ENCODE measurements at regions not wholly inside any gene's neighbourhood (a gene's known extent, or its start where the extent isn't known, plus 50 kb on each side); places are given as distances from the start of the nearest gene placed in this dataset.

DNA sequence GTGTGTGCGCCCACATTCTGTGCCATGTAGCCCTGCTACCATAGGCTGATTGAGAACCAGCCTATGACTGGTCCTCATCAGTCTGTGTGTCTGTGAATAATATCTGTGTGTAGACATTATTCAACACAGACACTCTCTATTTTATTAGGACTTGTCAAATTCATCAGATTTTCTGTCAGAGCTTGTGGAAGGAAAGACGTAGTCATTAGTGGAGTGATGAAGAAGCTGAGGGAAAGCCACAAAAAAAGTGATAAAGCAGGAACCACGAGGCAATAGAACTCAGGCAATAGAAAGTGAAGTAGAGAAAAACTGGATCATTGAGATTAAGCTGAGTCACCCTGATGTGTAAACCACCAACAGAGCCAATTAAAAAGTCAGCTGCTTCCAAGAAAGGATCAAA lies 122.2 kb upstream of the MARCKS start:
- peak; percentile 32 for DNase-seq (ENCODE audit: low read depth)

DNA sequence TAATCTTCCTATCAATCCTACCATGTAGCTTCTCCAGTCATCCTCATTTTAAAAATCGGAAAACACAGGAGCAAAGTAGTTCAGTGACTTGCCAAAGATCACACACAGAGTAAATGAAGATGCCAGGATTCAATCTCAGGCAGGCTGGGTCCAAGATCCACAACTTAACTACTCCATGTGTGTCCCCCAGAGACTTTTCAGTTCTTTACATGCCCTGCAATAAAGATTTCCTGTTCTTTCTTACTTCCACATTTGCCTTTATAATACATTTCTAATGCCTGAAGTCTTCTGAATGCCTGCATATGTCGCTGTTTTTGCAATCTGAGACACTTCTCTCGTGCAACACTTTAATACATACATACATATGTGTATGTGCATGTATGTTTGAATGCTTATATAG lies 121.7 kb upstream of the MARCKS start:
- no peak for DNase-seq (ENCODE audit: low read depth)

DNA sequence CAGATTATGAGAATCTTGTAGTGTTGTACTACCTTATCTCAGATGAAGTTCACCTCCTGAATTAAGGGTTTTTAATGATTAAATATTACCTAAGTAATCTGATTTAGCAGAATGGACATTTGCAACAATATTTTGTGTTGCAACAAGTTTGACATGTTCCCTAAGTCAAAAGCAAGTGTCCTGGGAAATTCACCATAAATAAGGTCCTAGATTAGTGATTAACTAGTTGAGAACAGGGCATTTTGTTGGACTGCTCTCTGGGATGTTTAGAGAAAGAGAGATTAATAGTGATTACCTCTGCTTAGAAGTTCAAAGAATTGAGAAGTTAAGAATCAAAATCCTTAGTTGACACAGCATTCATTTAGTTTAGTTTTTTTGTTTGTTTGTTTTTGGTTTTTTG lies 120.2 kb upstream of the MARCKS start:
- no peak for DNase-seq (ENCODE audit: low read depth)

DNA sequence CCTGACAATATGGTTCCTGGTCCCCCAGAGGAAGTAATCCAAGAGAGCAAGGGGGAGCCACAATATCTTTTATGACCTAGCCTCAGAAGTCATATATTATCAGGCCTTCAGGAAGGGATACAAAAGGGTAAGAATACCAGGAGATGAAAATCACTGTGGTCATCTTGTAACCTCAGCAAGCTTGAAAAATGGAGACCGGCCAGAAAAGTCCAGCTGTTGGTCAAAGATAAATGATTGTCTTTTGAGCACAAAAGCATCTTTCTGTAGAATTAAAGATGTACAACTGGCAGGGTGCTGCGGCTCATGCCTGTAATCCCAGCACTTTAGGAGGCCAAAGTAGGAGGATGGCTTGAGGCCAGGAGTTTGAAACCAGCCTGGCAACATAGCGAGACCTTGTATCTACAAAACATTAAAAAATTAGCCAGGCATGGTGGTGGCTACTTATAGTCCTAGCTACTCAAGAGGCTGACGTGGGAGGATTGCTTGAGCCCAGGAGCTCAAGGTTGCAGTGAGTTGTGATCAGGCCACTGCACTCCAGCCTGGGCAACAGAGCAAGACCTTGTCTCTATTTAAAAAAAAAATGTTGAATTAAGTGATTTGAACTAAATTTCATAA lies 118.0 kb upstream of the MARCKS start:
- DNase-seq (ENCODE audit: low read depth) = no peak

DNA sequence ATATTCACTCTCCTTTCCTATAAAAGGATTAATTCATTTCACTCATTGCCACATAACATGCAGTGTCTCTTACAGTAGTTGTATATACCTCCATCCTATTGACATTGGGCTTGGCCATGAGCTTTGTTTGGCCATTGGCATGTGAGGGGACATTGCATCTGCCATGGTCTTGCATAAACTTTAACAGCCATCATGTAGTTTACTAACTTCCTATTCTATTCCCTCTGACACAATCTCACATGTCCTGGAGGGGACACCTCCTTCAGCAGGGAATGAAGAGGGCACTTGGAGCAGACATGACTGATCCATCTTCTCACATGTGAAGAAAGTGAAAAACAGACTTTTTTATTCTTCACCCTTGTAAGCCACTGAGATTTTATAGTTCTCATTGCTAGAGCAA lies 115.5 kb upstream of the MARCKS start:
- no peak for DNase-seq (ENCODE audit: low read depth)

DNA sequence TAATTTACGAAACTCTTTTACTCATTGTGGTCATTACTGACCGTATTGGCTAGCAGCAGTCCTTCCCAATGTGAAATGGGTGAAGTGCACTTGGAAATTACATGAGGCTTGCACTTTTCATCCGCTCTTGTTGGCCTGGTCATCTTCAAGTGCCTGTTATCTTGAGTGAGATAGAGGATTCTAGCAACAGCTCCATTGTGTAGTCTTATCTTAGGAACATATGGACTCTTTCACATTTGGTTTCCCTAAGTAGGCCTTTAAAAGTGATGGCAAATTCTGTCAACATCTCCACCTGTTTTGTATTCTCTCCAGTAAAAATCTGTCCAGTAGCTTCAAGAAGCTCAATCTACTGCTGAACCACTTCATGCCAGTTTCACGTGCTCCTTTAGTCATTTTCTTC lies 114.8 kb upstream of the MARCKS start:
- DNase-seq (ENCODE audit: low read depth) = no peak

DNA sequence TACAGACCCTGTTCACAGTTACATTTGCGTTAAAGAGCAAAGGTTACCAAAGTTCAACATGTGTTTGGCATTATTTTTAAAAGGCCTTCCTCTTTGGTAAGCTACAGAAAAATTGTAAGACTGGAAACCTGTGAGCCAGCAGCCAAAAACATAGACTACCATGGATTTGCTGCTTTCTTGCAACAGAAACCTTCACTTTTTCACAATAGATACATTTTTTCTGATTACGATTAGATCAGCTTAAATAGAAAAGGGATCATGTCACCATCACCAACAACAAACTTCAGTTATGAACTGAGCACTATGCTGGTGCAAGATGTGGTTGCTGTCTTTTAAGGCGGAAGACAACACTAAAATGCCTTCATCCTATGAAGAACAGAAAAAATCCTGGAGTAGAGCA lies 112.3 kb upstream of the MARCKS start:
- no peak for DNase-seq (ENCODE audit: low read depth)

DNA sequence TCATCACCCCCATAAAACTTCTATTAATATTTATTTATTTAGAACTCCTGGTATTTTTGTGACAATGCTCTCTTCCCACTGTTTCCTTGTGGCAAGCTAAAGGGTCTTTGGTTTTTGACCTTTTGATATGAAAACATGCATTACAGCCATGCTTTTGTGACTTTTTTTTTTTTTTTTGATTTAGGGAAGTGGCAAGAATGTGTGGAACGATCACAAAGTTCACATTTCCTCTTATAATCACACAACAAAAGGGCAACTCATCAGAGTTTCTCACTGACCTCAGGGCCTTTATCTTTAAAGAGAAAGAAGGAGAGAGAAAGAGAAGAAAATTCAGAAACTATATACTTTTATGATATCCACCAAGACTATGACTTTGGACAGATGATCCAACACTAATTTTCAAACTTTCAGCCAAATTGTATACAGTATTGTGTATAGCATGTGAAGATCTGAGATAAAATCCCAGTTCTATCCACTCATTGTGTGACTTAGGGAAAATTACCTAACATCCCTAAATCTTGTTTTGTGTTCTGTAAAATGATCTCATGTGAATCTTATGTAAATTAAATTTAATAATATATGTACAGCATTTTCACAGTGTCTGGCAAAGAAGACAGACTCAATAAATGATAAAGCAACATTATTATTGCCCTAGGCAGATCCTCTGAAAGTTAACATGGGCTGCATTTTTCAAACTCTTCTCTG lies 106.8 kb upstream of the MARCKS start:
- no peak for DNase-seq (ENCODE audit: low read depth)

DNA sequence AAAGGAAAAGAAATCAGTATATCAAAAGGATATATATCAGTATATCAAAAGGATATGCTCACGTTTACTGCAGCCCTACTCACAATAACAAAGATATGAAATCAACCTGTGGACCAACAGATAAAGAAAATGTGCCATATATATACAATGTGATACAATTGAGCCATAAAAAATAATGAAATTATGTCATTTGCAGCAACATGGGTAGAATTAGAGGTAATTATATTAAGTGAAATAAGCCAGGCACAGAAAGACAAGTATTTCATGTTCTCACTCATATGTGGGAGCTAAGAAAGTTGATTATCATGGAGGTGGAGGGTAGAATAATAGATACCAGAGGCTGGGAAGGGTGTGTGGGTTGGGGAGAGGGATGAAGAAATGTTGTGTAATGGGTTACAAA lies 102.9 kb upstream of the MARCKS start:
- DNase-seq (ENCODE audit: low read depth) = no peak

DNA sequence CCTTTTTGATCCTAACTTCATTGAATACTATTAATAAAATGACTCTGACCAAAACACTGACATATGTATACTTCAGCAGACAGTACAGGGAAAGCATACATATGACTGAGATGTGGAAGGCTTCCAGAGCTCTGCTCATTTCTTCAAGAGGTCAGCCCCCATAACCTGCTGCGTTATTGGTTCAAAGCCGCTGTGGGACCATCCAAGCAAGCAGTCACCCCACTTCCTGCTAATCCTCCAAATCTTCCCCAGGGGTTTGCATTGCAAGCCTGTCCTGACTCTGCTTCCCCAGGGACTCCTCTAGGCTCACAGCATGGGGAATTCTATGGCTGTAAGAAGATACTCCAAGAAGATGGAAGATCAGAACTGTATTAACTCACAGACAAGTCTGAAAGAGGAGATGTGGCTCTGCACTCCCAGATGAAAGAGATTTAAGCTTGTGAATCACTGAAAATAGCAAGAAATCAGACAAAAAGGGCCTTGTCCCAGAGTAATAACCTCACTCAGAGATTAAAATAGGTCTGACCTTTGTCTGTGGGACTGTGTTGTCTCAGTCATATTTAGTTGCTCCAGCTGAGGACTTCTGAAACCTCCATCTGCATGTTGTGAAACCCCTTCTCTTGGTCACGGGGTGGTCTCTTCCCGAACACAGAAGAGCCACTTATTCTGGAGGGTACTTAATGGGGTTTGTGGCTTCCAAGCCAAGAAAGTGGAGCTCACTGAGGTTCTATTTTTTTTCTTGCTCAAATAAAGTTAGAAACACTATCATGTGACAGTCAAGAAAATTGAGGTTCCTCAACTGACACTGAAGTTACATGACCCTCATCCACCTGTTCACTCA lies 101.5 kb upstream of the MARCKS start:
- DNase-seq (ENCODE audit: low read depth) = no peak

DNA sequence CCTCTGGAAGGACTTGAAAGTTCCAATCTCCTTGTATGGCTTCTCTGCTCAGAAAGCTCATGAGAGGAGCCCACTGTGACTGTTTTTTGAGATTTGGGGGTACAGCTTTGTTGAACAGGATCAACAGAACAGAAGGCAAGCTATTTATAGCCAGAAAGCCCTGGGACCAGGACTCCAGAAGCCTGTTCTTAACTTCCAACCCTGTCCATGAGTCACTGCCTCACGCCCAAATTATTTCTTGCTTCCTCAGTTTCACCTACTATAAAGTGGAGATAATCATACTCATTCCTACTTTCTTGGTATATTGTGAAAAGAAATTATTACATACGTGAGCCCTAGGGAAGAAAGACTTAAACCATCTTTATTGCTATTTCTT lies 100.9 kb upstream of the MARCKS start:
- no peak for DNase-seq (ENCODE audit: low read depth)

DNA sequence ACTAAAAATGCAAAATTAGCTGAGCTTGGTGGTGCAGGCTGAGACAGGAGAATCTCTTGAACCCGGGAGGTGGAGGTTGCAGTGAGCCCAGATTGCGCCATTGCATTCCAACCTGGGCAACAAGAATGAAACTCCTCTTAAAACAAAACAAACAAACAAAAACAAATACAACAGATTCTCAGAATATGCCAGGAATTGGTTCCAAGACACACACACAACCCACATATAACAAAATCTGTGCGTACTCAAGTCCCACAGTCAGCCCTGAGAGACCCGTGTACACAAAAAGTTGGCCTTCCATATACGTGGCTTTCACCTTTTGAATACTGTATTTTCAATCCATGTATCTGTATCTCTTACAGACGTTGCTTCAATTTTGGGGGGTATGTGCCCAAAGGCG lies 98.9 kb upstream of the MARCKS start:
- DNase-seq (ENCODE audit: low read depth) = no peak

DNA sequence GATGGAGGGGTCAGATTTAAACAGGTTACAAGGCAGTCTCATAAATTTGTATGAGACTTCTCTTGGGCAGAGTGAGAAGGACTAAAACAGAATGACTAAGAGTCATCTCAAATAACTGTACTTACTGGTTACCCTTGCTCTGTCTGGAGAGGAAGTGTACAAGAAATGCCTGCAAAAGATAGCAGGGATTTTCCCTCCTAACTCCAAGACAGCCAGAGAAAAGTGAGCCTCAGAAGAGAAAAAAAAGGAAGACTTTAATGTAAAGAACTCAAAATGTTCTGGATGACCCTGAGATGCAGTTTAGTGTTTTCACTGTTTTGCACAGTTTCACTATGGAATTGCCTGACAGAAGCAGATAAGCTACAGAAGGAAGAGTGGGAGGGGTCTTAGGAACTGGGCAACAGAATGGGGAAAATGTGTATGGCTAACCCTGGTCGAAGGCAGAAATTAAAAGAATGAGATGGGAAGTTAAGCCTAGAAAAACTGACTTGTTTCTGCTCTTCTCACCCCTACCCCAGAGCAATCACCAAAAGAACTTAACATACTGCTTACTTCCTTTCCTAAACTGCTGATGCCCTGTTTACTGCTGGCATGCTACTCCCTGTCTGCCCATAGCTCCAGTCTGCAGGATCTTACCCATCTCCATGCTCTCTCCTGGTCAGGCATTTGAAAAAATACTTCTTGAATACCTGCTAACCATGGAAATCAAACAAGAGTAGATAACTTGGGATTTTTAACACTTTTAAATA lies 98.1 kb upstream of the MARCKS start:
- DNase-seq (ENCODE audit: low read depth) = peak; percentile 24

DNA sequence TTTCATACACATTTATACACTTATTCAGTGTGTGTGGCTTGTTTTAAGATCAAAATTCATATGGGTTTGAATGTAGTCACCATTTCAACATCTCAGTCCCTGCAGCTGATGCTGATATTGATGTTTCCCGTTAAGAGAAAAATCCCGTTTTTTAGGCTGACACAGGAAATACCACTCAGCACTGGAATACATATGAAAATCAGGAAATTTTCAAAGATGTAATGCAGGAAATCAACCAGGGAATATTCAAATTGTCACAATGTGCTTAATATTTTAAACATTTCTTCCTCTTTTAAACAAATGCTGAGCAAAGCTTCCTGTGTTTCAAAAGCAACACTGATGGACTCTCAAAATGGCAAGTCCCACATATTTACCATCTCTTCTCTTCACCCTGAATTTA lies 94.5 kb upstream of the MARCKS start:
- no peak for DNase-seq (ENCODE audit: low read depth)

DNA sequence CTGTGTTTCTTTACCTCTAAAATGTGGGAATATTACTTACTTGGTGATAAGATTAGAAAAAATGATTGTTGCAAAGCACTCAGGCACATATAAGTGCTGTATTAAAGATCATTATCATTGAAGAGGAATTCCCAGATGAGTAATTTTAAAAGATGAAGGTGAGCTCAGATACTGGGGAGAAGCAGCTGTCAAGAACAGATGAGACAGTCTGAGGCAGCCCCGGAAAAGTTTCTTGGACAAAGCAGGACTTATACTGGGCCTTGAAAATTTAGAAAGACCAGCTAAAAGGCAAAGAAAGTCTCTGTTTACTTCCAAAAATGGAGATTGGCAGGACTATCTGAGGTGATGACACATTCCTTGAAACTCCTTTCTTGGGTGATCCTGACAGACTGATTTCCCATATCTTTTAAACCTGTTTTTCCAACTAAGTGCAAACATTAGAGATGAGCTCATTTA lies 93.8 kb upstream of the MARCKS start:
- DNase-seq (ENCODE audit: low read depth) = peak; percentile 40

DNA sequence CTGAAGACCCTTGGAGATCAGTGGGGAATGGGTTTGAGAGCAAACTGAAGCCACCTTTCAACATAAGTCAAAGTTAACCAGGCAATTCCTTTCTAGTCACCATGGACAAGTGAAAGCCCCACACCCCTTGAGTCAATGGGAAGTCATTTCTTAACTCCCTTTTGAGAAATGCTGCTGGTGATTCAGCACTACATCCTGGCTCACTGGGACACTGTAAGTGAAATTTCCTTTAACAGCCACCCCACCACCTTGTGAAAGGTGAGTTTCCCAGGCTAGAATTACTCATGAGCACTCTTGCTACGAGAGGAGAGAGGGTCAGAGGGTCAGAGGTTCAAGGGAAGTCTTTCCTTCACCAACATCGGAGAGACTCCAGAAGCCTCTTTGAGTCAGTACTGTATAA lies 93.3 kb upstream of the MARCKS start:
- peak; percentile 95 for DNase-seq (ENCODE audit: low read depth)

DNA sequence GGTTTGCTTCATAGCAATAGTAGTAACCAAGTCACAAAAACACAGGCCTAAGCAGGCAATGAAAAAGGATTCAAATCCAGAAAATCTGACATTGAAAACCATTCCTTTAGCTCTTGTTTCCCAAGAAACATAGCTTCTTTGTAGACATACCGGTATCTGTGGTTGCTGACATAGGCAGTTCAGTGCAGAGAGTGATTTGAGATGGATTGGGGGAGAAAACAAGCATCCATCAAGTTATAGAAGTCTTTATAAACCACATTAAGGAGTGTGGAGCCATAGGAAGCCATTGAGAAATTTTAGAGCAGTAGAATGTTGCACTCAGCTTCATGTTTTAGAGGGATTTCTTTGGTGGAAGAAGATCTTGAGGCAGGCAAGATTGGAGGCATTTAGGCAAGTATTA lies 91.2 kb upstream of the MARCKS start:
- DNase-seq (ENCODE audit: low read depth) = no peak

DNA sequence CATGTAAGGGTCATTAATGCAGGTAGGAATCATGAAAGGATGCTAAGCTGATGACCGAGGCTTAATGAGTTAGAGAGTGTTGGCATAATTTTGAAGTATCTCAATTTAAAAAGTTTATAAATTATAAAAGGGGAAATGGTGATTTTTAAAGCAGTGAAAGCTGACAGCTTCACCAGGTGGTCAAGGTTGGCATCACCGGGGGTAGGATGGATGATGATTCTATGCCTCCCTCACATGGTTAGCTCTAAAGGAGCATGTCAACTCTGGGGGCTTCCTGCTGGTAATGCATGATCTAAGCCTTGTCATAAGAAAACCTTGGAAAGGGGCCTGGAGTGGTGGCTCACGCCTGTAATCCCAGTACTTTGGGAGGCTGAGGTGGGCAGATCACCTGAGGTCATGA lies 89.2 kb upstream of the MARCKS start:
- no peak for DNase-seq (ENCODE audit: low read depth)

DNA sequence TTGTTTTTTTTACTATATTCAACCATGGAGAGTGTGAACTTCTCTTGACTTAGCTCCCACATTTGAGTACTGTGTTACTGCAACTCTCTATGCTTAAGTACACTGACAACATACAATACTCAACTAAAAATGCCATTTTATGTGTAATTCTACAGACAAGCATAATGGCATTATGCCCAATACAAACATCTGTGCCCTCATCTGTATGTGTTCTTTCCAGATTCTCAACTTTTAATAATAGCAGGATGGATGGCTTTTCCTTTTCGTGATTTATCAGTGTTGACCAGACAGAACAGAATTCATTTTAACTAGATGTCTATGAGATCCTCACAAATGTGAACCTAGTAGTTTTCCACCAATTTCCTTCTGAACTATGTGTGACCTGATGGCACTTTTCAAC lies 84.2 kb upstream of the MARCKS start:
- DNase-seq (ENCODE audit: low read depth) = no peak

DNA sequence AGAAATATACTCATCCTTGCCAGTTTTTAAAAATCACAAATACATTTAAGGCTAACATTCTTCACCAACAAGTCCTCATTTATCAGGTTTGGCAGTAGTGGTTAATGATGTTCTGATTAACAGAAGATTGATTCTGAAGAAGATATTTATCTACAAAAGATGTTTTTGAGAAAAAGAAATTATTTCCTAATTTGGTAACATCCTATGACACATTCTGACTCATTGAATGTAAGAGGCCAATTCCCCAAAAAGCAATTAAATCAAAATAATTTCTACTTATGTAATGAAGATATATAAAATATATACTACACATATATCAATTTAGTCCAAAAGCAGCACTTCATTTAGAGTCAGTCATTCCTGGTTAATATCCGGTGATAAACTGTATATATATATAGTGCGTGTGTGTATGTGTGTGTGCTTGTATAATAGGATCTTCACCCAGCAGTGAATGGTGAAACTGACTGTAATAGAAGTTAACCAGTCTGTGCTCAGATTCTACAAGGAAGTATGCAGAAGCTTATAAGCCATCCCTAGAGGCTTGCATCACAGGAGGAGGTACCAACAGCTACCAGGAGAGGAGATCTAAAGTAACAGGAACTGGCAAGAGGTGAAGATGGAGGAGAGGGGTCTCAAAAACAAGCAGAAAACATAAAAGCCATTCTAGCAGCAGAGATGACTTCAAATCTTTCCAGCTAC lies 82.9 kb upstream of the MARCKS start:
- no peak for DNase-seq (ENCODE audit: low read depth)

DNA sequence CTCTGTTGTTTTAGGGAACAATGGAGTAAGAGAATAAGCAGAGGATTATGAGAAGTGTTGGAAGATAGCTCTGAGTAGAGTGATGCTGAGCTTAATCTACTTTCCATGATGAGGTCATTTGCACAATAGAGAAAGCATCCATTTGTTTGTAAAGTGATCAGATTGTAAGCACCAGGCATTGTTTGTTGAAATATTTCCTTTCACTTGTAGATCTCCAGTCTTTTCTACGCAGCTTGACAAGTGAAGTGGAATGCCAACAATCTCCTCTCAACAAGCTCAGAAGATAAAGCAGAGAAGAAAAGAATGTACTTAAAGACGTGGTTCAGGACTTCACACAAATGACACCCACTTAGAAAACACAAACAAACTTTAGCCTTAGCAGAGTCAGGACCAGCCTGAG lies 80.1 kb upstream of the MARCKS start:
- no peak for DNase-seq (ENCODE audit: low read depth)
